HepG2 (cell line): ENCODE measurements at regions not wholly inside any gene's neighbourhood (a gene's known extent, or its start where the extent isn't known, plus 50 kb on each side); places are given as distances from the start of the nearest gene placed in this dataset.

Experiments used
- ATAC-seq: fragments of 200-7000 bp; cut with Tn5 transposase; 3 replicates; pipeline ENCODE4 v1.9.1; 2020; ENCODE audit warnings: mild to moderate bottlenecking, moderate library complexity
- BruUV-seq: library from RNA; stranded (reverse); fragments of 400-500 nt; replicated peaks from 2 replicates; lab custom pipeline; 2021; lab: Mats Ljungman, UMichigan
- CTCF ChIA-PET: fragments of 300-600 bp; formaldehyde crosslinking; extraction: SDS; loops from one replicate; lab custom pipeline; 2021; ENCODE audit warnings: low total read pairs, inconsistent platforms, low intra/inter-chr PET ratio; lab: Yijun Ruan, JAX
- POLR2A ChIA-PET: fragments of 350-600 bp; sonication (Branson Sonifier 250); formaldehyde crosslinking; loops from one replicate; lab custom pipeline; 2020; ENCODE audit warnings: antibody characterized with exemption, inconsistent platforms; lab: Yijun Ruan, JAX
- DNase-seq: peaks from one replicate; pipeline ENCODE4 v3.0.0-alpha.2; 2015; ENCODE audit warnings: low spot score
- FAIRE-seq: peaks from 3 replicates; lab custom pipeline; 2011; peaks lifted over from hg19 to GRCh38; lab: Jason Lieb, UNC
- H2AFZ ChIP-seq: one replicate; pipeline ENCODE4 v1.6.1; 2011; ENCODE audit warnings: low read length, inconsistent platforms
- H3K27ac ChIP-seq: fragments of 300-600 bp; 3 replicates; pipeline ENCODE4 v1.8.0; 2011; ENCODE audit warnings: mixed run types, mild to moderate bottlenecking, mixed read lengths, low read length, inconsistent platforms; ENCODE audit not compliant: insufficient read depth; ENCODE audit errors: extremely low read length
- H3K27me3 ChIP-seq, 2 experiments: fragments of 200-600 bp in 1 of 2; 2 replicates in 1 of 2; 3 replicates in 1 of 2; pipeline versions ENCODE4 v1.6.0 to v1.8.0; 2011; ENCODE audit warnings: low read length in 2 of 2, mild to moderate bottlenecking in 2 of 2, moderate library complexity in 2 of 2, inconsistent platforms in 1 of 2; ENCODE audit not compliant: insufficient read depth in 2 of 2, control insufficient read depth in 1 of 2
- H3K36me3 ChIP-seq, 2 experiments: fragments of 200-600 bp in 1 of 2; replicated peaks in 1 of 2; 2 replicates in 1 of 2; 3 replicates in 1 of 2; pipeline versions ENCODE4 v1.5.1 to v1.8.0; 2011; ENCODE audit warnings: low read length in 2 of 2, inconsistent platforms in 1 of 2; ENCODE audit not compliant: insufficient read depth in 2 of 2, control insufficient read depth in 1 of 2
- H3K4me1 ChIP-seq: 2 replicates; pipeline ENCODE4 v1.5.1; 2012; ENCODE audit warnings: low read length, inconsistent platforms; ENCODE audit not compliant: insufficient read depth
- H3K4me2 ChIP-seq: 2 replicates; pipeline ENCODE4 v1.6.0; 2011; ENCODE audit warnings: low read depth, low read length, inconsistent platforms
- H3K4me3 ChIP-seq, 3 experiments: fragments of 200-600 bp in 1 of 3; sonication (generic), shearing (Covaris generic) in 1 of 3; replicated peaks in 1 of 3; 2 replicates each; pipeline ENCODE4 v1.5.1; 2011 to 2016; ENCODE audit warnings: low read length in 3 of 3, inconsistent platforms in 2 of 3, low read depth in 2 of 3, mild to moderate bottlenecking in 2 of 3, control low read depth in 1 of 3, mixed read lengths in 1 of 3; ENCODE audit not compliant: insufficient read depth in 1 of 3
- H3K79me2 ChIP-seq: one replicate; pipeline ENCODE4 v1.6.1; 2011; ENCODE audit warnings: low read length, inconsistent platforms; ENCODE audit not compliant: insufficient read depth
- H3K9ac ChIP-seq: 2 replicates; pipeline ENCODE4 v1.6.0; 2011; ENCODE audit warnings: mild to moderate bottlenecking, low read depth, low read length, inconsistent platforms; ENCODE audit not compliant: insufficient read depth
- H3K9me3 ChIP-seq: 2 replicates; pipeline ENCODE4 v1.5.1; 2012; ENCODE audit warnings: mild to moderate bottlenecking, low read length
- H4K20me1 ChIP-seq: 2 replicates; pipeline ENCODE4 v1.6.0; 2011; ENCODE audit warnings: inconsistent platforms, mild to moderate bottlenecking, low read length, moderate library complexity; ENCODE audit not compliant: insufficient read depth
- CHD2 ChIP-seq: IDR thresholded peaks from 2 replicates; pipeline ENCODE4 v1.6.1; 2011; ENCODE audit warnings: low read depth, low read length, improper control_type of control experiment
- DR1 ChIP-seq: sonication (generic); formaldehyde crosslinking; IDR thresholded peaks from 2 replicates; pipeline ENCODE4 v1.8.0; 2021; ENCODE audit warnings: mild to moderate bottlenecking, missing genetic modification reagents, inconsistent platforms
- EHMT2 ChIP-seq: fragments of 200-600 bp; sonication (generic); IDR thresholded peaks from 2 replicates; pipeline ENCODE4 v1.7.0; 2017; ENCODE audit warnings: antibody characterized with exemption, low read depth, low read length, borderline replicate concordance
- HOXA5 ChIP-seq: sonication (generic); formaldehyde crosslinking; IDR thresholded peaks from 2 replicates; pipeline ENCODE4 v1.4.0; 2020; ENCODE audit warnings: missing genetic modification reagents
- KAT2B ChIP-seq: fragments of 150-350 bp; IDR thresholded peaks from 2 replicates; pipeline ENCODE4 v1.6.1; 2014; ENCODE audit warnings: low read depth, low read length, borderline replicate concordance
- MAFF ChIP-seq: IDR thresholded peaks from 2 replicates; pipeline ENCODE4 v1.6.1; 2011; ENCODE audit warnings: low read depth, low read length, improper control_type of control experiment
- PRDM15 ChIP-seq: sonication (generic); formaldehyde crosslinking; IDR thresholded peaks from 2 replicates; pipeline ENCODE4 v1.4.0; 2020; ENCODE audit warnings: missing genetic modification reagents
- PRDM4 ChIP-seq: sonication (generic); formaldehyde crosslinking; IDR thresholded peaks from 2 replicates; pipeline ENCODE4 v1.9.0; 2021; ENCODE audit warnings: missing genetic modification reagents, borderline replicate concordance
- RORA ChIP-seq: sonication (generic); formaldehyde crosslinking; IDR thresholded peaks from 2 replicates; pipeline ENCODE4 v1.5.0; 2020; ENCODE audit warnings: mild to moderate bottlenecking, missing genetic modification reagents, moderate library complexity
- ZBTB38 ChIP-seq: sonication (generic); formaldehyde crosslinking; IDR thresholded peaks from 2 replicates; pipeline ENCODE4 v1.5.1; 2020; ENCODE audit warnings: mild to moderate bottlenecking, missing genetic modification reagents
- ZNF253 ChIP-seq: sonication (generic); formaldehyde crosslinking; IDR thresholded peaks from 2 replicates; pipeline ENCODE4 v1.8.0; 2022; ENCODE audit warnings: mild to moderate bottlenecking, missing genetic modification reagents, borderline replicate concordance
- ZNF331 ChIP-seq: sonication (generic); formaldehyde crosslinking; IDR thresholded peaks from 2 replicates; pipeline ENCODE4 v1.4.0; 2020; ENCODE audit warnings: missing genetic modification reagents
- ZNF33A ChIP-seq: sonication (generic); formaldehyde crosslinking; IDR thresholded peaks from 2 replicates; pipeline ENCODE4 v1.5.1; 2020; ENCODE audit warnings: missing genetic modification reagents, mild to moderate bottlenecking, moderate library complexity, borderline replicate concordance
- ZNF552 ChIP-seq: sonication (generic); formaldehyde crosslinking; IDR thresholded peaks from 2 replicates; pipeline ENCODE4 v1.9.0; 2022; ENCODE audit warnings: missing genetic modification reagents, mild to moderate bottlenecking, borderline replicate concordance
- ZNF776 ChIP-seq: sonication (generic); formaldehyde crosslinking; IDR thresholded peaks from 2 replicates; pipeline ENCODE4 v1.4.0; 2020; ENCODE audit warnings: mild to moderate bottlenecking, missing genetic modification reagents
- WGBS: methylation state at CpG from one replicate; pipeline ENCODE4 v1.1.6; 2017; ENCODE audit warnings: low lambda C conversion rate; 5-methylcytosine and 5-hydroxymethylcytosine counted together
- in situ Hi-C: cut with HindIII; loops from 2 replicates; pipeline ENCODE4 v1.10.0; 2017; ENCODE audit warnings: low pct_unique_long_range_greater_than_20kb; ENCODE audit not compliant: extremely low pct_ligation_motif_present
- intact Hi-C: fragments of 100-400 bp; cut with micrococcal nuclease; formaldehyde crosslinking; loops from one replicate; pipeline ENCODE4 v1.10.0; 2022; ENCODE audit not compliant: unreplicated experiment

GRCh38 chr3:117417411-117417810 is 707.8 kb downstream of the TUSC7 start:
- Histone ChIP-seq H3K79me2 (no peaks in the 10 kb centered on the region), H3K9ac (no peak overlapping the region), H4K20me1 (no peaks in the 10 kb centered on the region), H3K4me2 (no peak overlapping the region), H3K36me3 (no peaks in the 10 kb centered on the region), H3K4me3 (no peak overlapping the region), H3K27me3 (no peaks in the 10 kb centered on the region), H3K27ac (no peak overlapping the region), H3K4me1 (no peaks in the 10 kb centered on the region), H3K9me3 (no peaks in the 10 kb centered on the region), H2AFZ (no peak overlapping the region)
- DNase-seq (no peak), FAIRE-seq (no peak), ATAC-seq (no peak)
- WGBS: 14% methylated on average over 1 of the region's 1 CpG
- CTCF ChIA-PET: no interaction called here
- intact Hi-C loops: no loop called here
- in situ Hi-C loops: no loop called here
- POLR2A ChIA-PET: no interaction called here
- BruUV-seq: no TSS peak
- TF ChIP-seq HOXA5 (CRISPR knock-in tag) (no peak), RORA (no peak), PRDM15 (CRISPR knock-in tag) (no peak), MAFF (no peak), ZNF331 (CRISPR knock-in tag) (no peak), ZNF33A (no peak), ZNF253 (CRISPR knock-in tag) (no peak), PRDM4 (CRISPR knock-in tag) (no peak), DR1 (CRISPR knock-in tag) (no peak), KAT2B (no peak), CHD2 (no peak), ZNF552 (CRISPR knock-in tag) (no peak), ZNF776 (no peak), ZBTB38 (no peak), EHMT2 (no peak)
